SK-N-SH (cell line): ENCODE measurements at regions not wholly inside any gene's neighbourhood (a gene's known extent, or its start where the extent isn't known, plus 50 kb on each side); places are given as distances from the start of the nearest gene placed in this dataset.

Experiments
- CTCF ChIA-PET: fragments of 300-600, 350-600 bp; formaldehyde crosslinking; extraction: SDS; loops from one replicate; lab custom pipeline; 2021; lab: Yijun Ruan, JAX
- POLR2A ChIA-PET: fragments of 350-600 bp; sonication (Branson Sonifier 250); formaldehyde crosslinking; extraction: SDS; loops from one replicate; lab custom pipeline; 2020; ENCODE audit warnings: antibody characterized with exemption, inconsistent platforms; lab: Yijun Ruan, JAX
- DNase-seq: peaks from one replicate; pipeline ENCODE4 v3.0.0; 2012
- H2AFZ ChIP-seq: fragments of 200-600 bp; sonication (generic); 2 replicates; pipeline ENCODE4 v1.8.1; 2016; ENCODE audit warnings: antibody characterized with exemption, mild to moderate bottlenecking, low read depth
- H3F3A ChIP-seq: fragments of 200-600 bp; sonication (generic); replicated peaks from 2 replicates; pipeline ENCODE3; 2016; ENCODE audit warnings: antibody characterized with exemption, mild to moderate bottlenecking; ENCODE audit not compliant: insufficient read depth
- H3K27ac ChIP-seq, 2 experiments: fragments of 200-500 bp in 1 of 2; fragments of 200-600 bp in 1 of 2; sonication (Bioruptor generic) in 1 of 2; sonication (generic), shearing (Covaris generic) in 1 of 2; 2 replicates each; pipeline versions ENCODE4 v1.5.1 to v1.6.1; 2014 to 2016; ENCODE audit warnings: low read depth in 2 of 2, inconsistent platforms in 1 of 2, low read length in 1 of 2, mild to moderate bottlenecking in 1 of 2, mixed read lengths in 1 of 2
- H3K27me3 ChIP-seq: fragments of 200-600 bp; sonication (generic), shearing (Covaris generic); 2 replicates; pipeline ENCODE4 v1.6.1; 2016; ENCODE audit warnings: mixed run types; ENCODE audit not compliant: insufficient read depth
- H3K36me3 ChIP-seq, 2 experiments: fragments of 200-500 bp in 1 of 2; fragments of 200-600 bp in 1 of 2; sonication (Bioruptor generic) in 1 of 2; sonication (generic) in 1 of 2; replicated peaks in 1 of 2; 2 replicates each; pipeline versions ENCODE3 to v1.5.1; 2014 to 2016; ENCODE audit warnings: low read length in 1 of 2, mild to moderate bottlenecking in 1 of 2; ENCODE audit not compliant: insufficient read depth in 2 of 2, control insufficient read depth in 1 of 2
- H3K4me1 ChIP-seq, 2 experiments: fragments of 200-500 bp in 1 of 2; fragments of 200-600 bp in 1 of 2; sonication (Bioruptor generic) in 1 of 2; sonication (generic), shearing (Covaris generic) in 1 of 2; 2 replicates each; pipeline versions ENCODE4 v1.5.1 to v1.6.1; 2014 to 2016; ENCODE audit warnings: low read depth in 1 of 2, low read length in 1 of 2, mixed run types in 1 of 2; ENCODE audit not compliant: insufficient read depth in 2 of 2, control insufficient read depth in 1 of 2
- H3K4me2 ChIP-seq: fragments of 200-600 bp; sonication (generic), shearing (Covaris generic); 2 replicates; pipeline ENCODE4 v1.6.1; 2017; ENCODE audit warnings: mixed run types
- H3K4me3 ChIP-seq, 2 experiments: fragments of 200-500 bp in 1 of 2; fragments of 200-600 bp in 1 of 2; sonication (Bioruptor generic) in 1 of 2; sonication (generic), shearing (Covaris generic) in 1 of 2; 2 replicates each; pipeline versions ENCODE4 v1.5.1 to v1.8.1; 2014 to 2016; ENCODE audit warnings: low read depth in 2 of 2, inconsistent platforms in 1 of 2, low read length in 1 of 2, mild to moderate bottlenecking in 1 of 2, mixed read lengths in 1 of 2, moderate library complexity in 1 of 2
- H3K79me2 ChIP-seq: fragments of 200-600 bp; sonication (generic); 2 replicates; pipeline ENCODE4 v1.8.1; 2017; ENCODE audit warnings: mild to moderate bottlenecking; ENCODE audit not compliant: insufficient read depth
- H3K9ac ChIP-seq: fragments of 200-600 bp; sonication (generic); 2 replicates; pipeline ENCODE4 v1.6.1; 2017; ENCODE audit warnings: mixed run types
- H3K9me2 ChIP-seq: fragments of 200-600 bp; sonication (generic); 2 replicates; pipeline ENCODE4 v1.6.1; 2017; ENCODE audit warnings: mixed run types
- H3K9me3 ChIP-seq: fragments of 200-600 bp; sonication (generic); 2 replicates; pipeline ENCODE4 v1.6.1; 2017; ENCODE audit warnings: mixed run types, mild to moderate bottlenecking, moderate library complexity
- H4K20me1 ChIP-seq: fragments of 200-600 bp; sonication (generic); 2 replicates; pipeline ENCODE4 v1.6.1; 2017; ENCODE audit warnings: mild to moderate bottlenecking, mixed run types; ENCODE audit not compliant: insufficient read depth
- EP300 ChIP-seq, 2 experiments: IDR thresholded peaks; 2 replicates each; pipeline versions ENCODE4 v1.4.0 to v1.6.1; 2012; ENCODE audit warnings: borderline replicate concordance in 1 of 2, low read depth in 1 of 2, low read length in 1 of 2
- EZH2phosphoT487 ChIP-seq: fragments of 200-600 bp; sonication (generic); IDR thresholded peaks from 2 replicates; pipeline ENCODE4 v1.6.1; 2017; ENCODE audit warnings: low read depth, mixed run types, mild to moderate bottlenecking, antibody characterized with exemption, moderate library complexity, borderline replicate concordance
- FOSL2 ChIP-seq: IDR thresholded peaks from 2 replicates; pipeline ENCODE4 v1.4.0; 2012; ENCODE audit warnings: low read depth, mild to moderate bottlenecking, moderate library complexity, borderline replicate concordance
- FOXJ3 ChIP-seq: sonication (generic); formaldehyde crosslinking; IDR thresholded peaks from 2 replicates; pipeline ENCODE4 v1.5.1; 2020; ENCODE audit warnings: mild to moderate bottlenecking, missing genetic modification reagents
- FOXM1 ChIP-seq: IDR thresholded peaks from 2 replicates; pipeline ENCODE4 v1.4.0; 2012; ENCODE audit warnings: low read depth, mild to moderate bottlenecking
- GABPA ChIP-seq: IDR thresholded peaks from 2 replicates; pipeline ENCODE4 v1.4.0; 2012; ENCODE audit warnings: low read depth, mild to moderate bottlenecking
- GATA2 ChIP-seq: sonication (generic); formaldehyde crosslinking; IDR thresholded peaks from 2 replicates; pipeline ENCODE4 v1.5.0; 2020; ENCODE audit warnings: mild to moderate bottlenecking, missing genetic modification reagents
- JUND ChIP-seq: IDR thresholded peaks from 2 replicates; pipeline ENCODE4 v1.4.0; 2012
- MEF2A ChIP-seq: IDR thresholded peaks from 2 replicates; pipeline ENCODE4 v1.4.0; 2012; ENCODE audit warnings: low read depth, borderline replicate concordance
- NFIC ChIP-seq: IDR thresholded peaks from 2 replicates; pipeline ENCODE4 v1.4.0; 2012; ENCODE audit warnings: borderline replicate concordance
- NRF1 ChIP-seq: IDR thresholded peaks from 2 replicates; pipeline ENCODE4 v1.6.1; 2012; ENCODE audit warnings: low read depth, mild to moderate bottlenecking, low read length
- RAD21 ChIP-seq: IDR thresholded peaks from 2 replicates; pipeline ENCODE4 v1.6.1; 2012; ENCODE audit warnings: mild to moderate bottlenecking, low read length
- RCOR1 ChIP-seq: fragments of 150-350 bp; IDR thresholded peaks from 2 replicates; pipeline ENCODE4 v1.6.1; 2017; ENCODE audit warnings: antibody characterized with exemption, low read length
- RXRA ChIP-seq: IDR thresholded peaks from 2 replicates; pipeline ENCODE4 v1.4.0; 2012; ENCODE audit warnings: low read depth, mild to moderate bottlenecking, borderline replicate concordance
- TAF1 ChIP-seq: IDR thresholded peaks from 2 replicates; pipeline ENCODE4 v1.6.1; 2012; ENCODE audit warnings: low read depth, mild to moderate bottlenecking, low read length, moderate library complexity, borderline replicate concordance
- WGBS: methylation state at CpG from one replicate; pipeline ENCODE4 v1.1.6; 2017; ENCODE audit warnings: low lambda C conversion rate; 5-methylcytosine and 5-hydroxymethylcytosine counted together
- TF ChIP-seq, protein P1 (sequence below): IDR thresholded peaks from 2 replicates; pipeline ENCODE4 v1.4.0; 2012; ENCODE audit warnings: low read depth
- TF ChIP-seq, protein P2 (sequence below): fragments of 150-350 bp; IDR thresholded peaks from 2 replicates; pipeline ENCODE4 v1.6.1; 2017; ENCODE audit warnings: antibody characterized with exemption, low read length, low read depth, borderline replicate concordance
- TF ChIP-seq, protein P3 (sequence below): fragments of 200-600 bp; sonication (generic); IDR thresholded peaks from 2 replicates; pipeline ENCODE4 v1.6.1; 2017; ENCODE audit warnings: antibody characterized with exemption, mild to moderate bottlenecking, moderate library complexity

DNA sequence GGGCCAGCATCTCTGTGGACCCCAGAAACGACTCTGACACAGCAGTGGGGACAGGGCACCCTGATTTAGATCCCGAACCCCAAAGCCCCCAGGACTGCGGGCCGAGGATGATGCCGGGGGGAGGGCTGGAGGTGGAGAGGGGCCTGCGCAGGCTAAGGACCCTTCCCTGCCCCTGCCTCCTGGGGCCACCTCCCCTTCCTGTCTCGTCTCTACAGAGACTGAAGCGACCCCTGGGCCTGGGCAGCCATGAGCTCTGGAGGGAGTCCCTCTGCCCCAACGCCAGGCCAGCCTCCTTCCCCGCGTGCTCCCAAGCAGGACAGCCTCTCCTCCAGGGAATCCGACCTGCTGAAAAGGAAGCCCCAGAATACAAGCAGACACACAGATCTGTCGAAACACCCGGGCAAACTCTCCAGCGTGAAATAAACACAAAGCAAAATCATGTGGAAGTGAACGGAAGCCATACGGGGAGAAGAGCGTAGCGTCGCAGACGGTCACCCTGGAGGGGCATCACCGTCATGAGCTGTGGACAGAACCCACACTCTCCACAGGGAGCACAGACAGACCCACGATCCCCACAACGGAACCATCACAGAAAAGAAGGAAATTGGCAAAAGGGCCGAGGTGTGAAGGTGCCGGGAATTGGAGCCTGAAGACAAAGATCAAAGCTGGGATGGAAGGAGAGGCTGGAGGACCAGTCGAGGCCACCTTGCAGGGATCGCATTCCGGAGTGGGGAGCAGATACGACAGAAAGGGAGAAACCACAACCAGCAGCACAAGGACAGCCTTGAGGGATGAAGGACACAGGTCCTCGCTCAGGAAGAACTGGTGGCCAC, 51.0 kb upstream of the CTDP1 start:
- no peaks in the 10 kb centered on the region for H3K36me3 ChIP-seq
- no peaks in the 10 kb centered on the region for H3F3A ChIP-seq
- H3K9me3 ChIP-seq = no peaks in the 10 kb centered on the region
- no peak overlapping the region for H3K9ac ChIP-seq
- no peak overlapping the region for H2AFZ ChIP-seq
- H4K20me1 ChIP-seq = no peaks in the 10 kb centered on the region
- TF ChIP-seq RCOR1 = no peak
- no peak for TF ChIP-seq NRF1
- TF ChIP-seq, protein P1, sequence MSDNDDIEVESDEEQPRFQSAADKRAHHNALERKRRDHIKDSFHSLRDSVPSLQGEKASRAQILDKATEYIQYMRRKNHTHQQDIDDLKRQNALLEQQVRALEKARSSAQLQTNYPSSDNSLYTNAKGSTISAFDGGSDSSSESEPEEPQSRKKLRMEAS = no peak
- no peak for TF ChIP-seq GABPA
- no peak for TF ChIP-seq RAD21
- no peak for TF ChIP-seq NFIC
- TF ChIP-seq, protein P2, sequence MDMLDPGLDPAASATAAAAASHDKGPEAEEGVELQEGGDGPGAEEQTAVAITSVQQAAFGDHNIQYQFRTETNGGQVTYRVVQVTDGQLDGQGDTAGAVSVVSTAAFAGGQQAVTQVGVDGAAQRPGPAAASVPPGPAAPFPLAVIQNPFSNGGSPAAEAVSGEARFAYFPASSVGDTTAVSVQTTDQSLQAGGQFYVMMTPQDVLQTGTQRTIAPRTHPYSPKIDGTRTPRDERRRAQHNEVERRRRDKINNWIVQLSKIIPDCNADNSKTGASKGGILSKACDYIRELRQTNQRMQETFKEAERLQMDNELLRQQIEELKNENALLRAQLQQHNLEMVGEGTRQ = no peak
- TF ChIP-seq, protein P3, sequence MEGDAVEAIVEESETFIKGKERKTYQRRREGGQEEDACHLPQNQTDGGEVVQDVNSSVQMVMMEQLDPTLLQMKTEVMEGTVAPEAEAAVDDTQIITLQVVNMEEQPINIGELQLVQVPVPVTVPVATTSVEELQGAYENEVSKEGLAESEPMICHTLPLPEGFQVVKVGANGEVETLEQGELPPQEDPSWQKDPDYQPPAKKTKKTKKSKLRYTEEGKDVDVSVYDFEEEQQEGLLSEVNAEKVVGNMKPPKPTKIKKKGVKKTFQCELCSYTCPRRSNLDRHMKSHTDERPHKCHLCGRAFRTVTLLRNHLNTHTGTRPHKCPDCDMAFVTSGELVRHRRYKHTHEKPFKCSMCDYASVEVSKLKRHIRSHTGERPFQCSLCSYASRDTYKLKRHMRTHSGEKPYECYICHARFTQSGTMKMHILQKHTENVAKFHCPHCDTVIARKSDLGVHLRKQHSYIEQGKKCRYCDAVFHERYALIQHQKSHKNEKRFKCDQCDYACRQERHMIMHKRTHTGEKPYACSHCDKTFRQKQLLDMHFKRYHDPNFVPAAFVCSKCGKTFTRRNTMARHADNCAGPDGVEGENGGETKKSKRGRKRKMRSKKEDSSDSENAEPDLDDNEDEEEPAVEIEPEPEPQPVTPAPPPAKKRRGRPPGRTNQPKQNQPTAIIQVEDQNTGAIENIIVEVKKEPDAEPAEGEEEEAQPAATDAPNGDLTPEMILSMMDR = no peak
- no peak for TF ChIP-seq FOSL2
- no peak for TF ChIP-seq TAF1
- TF ChIP-seq JUND = no peak
- no peak for TF ChIP-seq FOXM1
- no peak for TF ChIP-seq GATA2 (CRISPR knock-in tag)
- TF ChIP-seq FOXJ3 (CRISPR knock-in tag) = no peak
- no peak for TF ChIP-seq MEF2A
- peaks cover 86% of the 10 kb centered on the region for H3K27me3 ChIP-seq
- H3K9me2 ChIP-seq = no peaks in the 10 kb centered on the region
- H3K4me1 ChIP-seq = no peaks in the 10 kb centered on the region
- no peak overlapping the region for H3K4me3 ChIP-seq
- no peaks in the 10 kb centered on the region for H3K79me2 ChIP-seq
- ChIA-PET POLR2A (no interaction called here), CTCF (no interaction called here)
- H3K4me2 ChIP-seq = no peak overlapping the region
- DNase-seq = no peak
- H3K27ac ChIP-seq = no peak overlapping the region
- WGBS = 18% methylated on average over 28 of the region's 31 CpGs

DNA sequence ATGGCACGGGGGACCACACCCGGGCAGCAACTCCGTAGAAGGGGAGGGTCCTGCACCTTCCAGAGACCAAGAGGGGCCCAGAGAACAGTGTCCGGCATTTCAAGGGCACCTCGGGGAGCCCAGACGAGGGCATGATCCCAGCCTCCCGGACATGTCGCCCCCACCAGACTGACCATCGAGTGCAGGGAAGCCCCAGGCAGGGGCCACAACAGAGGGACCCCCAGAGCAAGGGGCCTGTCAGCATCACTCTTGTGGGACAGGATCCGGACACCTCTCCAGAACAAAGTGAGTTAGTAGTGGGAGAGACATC, 50.4 kb upstream of the CTDP1 start:
- H3K4me1 ChIP-seq = no peaks in the 10 kb centered on the region
- no peaks in the 10 kb centered on the region for H3K9me2 ChIP-seq
- H3K9ac ChIP-seq = no peak overlapping the region
- TF ChIP-seq EZH2phosphoT487 = no peak
- no peak for TF ChIP-seq RXRA
- no peak for TF ChIP-seq EP300 (IDR thresholded peaks at IDR 0.05; ENCODE audit: borderline replicate concordance in 1 of 2, low read depth in 1 of 2, low read length in 1 of 2)
- H3K9me3 ChIP-seq = no peaks in the 10 kb centered on the region
- no peak overlapping the region for H3K27ac ChIP-seq
- H3K4me3 ChIP-seq = no peak overlapping the region
- no peaks in the 10 kb centered on the region for H3K79me2 ChIP-seq
- H3F3A ChIP-seq = no peaks in the 10 kb centered on the region
- H3K27me3 ChIP-seq = peaks cover 81% of the 10 kb centered on the region
- DNase-seq = no peak
- H3K36me3 ChIP-seq = no peaks in the 10 kb centered on the region
- ChIA-PET POLR2A (no interaction called here), CTCF (no interaction called here)
- WGBS = 23% methylated on average over 3 of the region's 10 CpGs
- H3K4me2 ChIP-seq = no peak overlapping the region
- H2AFZ ChIP-seq = no peak overlapping the region
- H4K20me1 ChIP-seq = no peaks in the 10 kb centered on the region
